CD14-positive monocyte (primary cell): ENCODE measurements at regions not wholly inside any gene's neighbourhood (a gene's known extent, or its start where the extent isn't known, plus 50 kb on each side); places are given as distances from the start of the nearest gene placed in this dataset.

ENCODE experiments used
- DNase-seq, 3 donors: peaks; one replicate each; pipeline ENCODE4 v3.0.0-alpha.2; 2011 to 2022
- H2AFZ ChIP-seq: 2 replicates; pipeline ENCODE4 v1.6.0; 2012; ENCODE audit warnings: mild to moderate bottlenecking, low read depth, low read length, inconsistent platforms; ENCODE audit not compliant: insufficient read depth, poor library complexity, severe bottlenecking
- H3K27ac ChIP-seq, 2 donors: 1 replicate in 1 of 2; 2 replicates in 1 of 2; pipeline ENCODE4 v1.5.1; 2012 to 2013; ENCODE audit warnings: low read length in 2 of 2, control low read depth in 1 of 2, inconsistent platforms in 1 of 2, low read depth in 1 of 2, mild to moderate bottlenecking in 1 of 2
- H3K27me3 ChIP-seq, 2 donors: one replicate each; pipeline versions ENCODE4 v1.6.0 to v1.6.1; 2011 to 2013; ENCODE audit warnings: low read length in 2 of 2; ENCODE audit not compliant: control insufficient read depth in 2 of 2, insufficient read depth in 2 of 2
- H3K36me3 ChIP-seq, 2 donors: replicated peaks in 1 of 2; 1 replicate in 1 of 2; 2 replicates in 1 of 2; pipeline versions ENCODE4 v1.5.1 to v1.6.1; 2012 to 2013; ENCODE audit warnings: low read length in 2 of 2, control low read depth in 1 of 2, inconsistent platforms in 1 of 2, mild to moderate bottlenecking in 1 of 2; ENCODE audit not compliant: insufficient read depth in 2 of 2, control insufficient read depth in 1 of 2
- H3K4me1 ChIP-seq, 2 donors: 1 replicate in 1 of 2; 2 replicates in 1 of 2; pipeline versions ENCODE4 v1.5.1 to v1.6.1; 2012 to 2013; ENCODE audit warnings: low read length in 2 of 2, control low read depth in 1 of 2, inconsistent platforms in 1 of 2, mild to moderate bottlenecking in 1 of 2, moderate library complexity in 1 of 2; ENCODE audit not compliant: insufficient read depth in 2 of 2, control insufficient read depth in 1 of 2
- H3K4me2 ChIP-seq: replicated peaks from 2 replicates; pipeline ENCODE3; 2012; ENCODE audit warnings: low read length, moderate library complexity, mild to moderate bottlenecking; ENCODE audit not compliant: poor library complexity, severe bottlenecking; ENCODE audit errors: extremely low read depth
- H3K4me3 ChIP-seq, 3 experiments: fragments of 200-600 bp in 1 of 3; sonication (generic) in 1 of 3; replicated peaks in 1 of 3; 1 replicate in 2 of 3; 2 replicates in 1 of 3; pipeline ENCODE4 v1.5.1; 2011 to 2013; ENCODE audit warnings: low read length in 3 of 3, mild to moderate bottlenecking in 3 of 3, control low read depth in 2 of 3, low read depth in 2 of 3, inconsistent platforms in 1 of 3, moderate library complexity in 1 of 3
- H3K79me2 ChIP-seq: 2 replicates; pipeline ENCODE4 v1.6.0; 2012; ENCODE audit warnings: mild to moderate bottlenecking, control low read depth, inconsistent platforms, low read length, moderate library complexity; ENCODE audit not compliant: insufficient read depth
- H3K9ac ChIP-seq: 2 replicates; pipeline ENCODE4 v1.6.0; 2017; ENCODE audit warnings: low read length, mild to moderate bottlenecking; ENCODE audit not compliant: insufficient read depth, poor library complexity, severe bottlenecking
- H3K9me3 ChIP-seq, 2 donors: replicated peaks in 1 of 2; 1 replicate in 1 of 2; 2 replicates in 1 of 2; pipeline versions ENCODE4 v1.5.1 to v1.6.1; 2012 to 2013; ENCODE audit warnings: low read length in 2 of 2, control low read depth in 1 of 2; ENCODE audit not compliant: control insufficient read depth in 1 of 2, insufficient read depth in 1 of 2
- H4K20me1 ChIP-seq: 2 replicates; pipeline ENCODE4 v1.6.0; 2012; ENCODE audit warnings: mild to moderate bottlenecking, low read length, control low read depth, moderate library complexity; ENCODE audit not compliant: insufficient read depth
- H3K27ac Mint-ChIP-seq, 7 donors: one replicate each; pipeline ENCODE4 v1.8.0; 2020; ENCODE audit warnings: mild to moderate bottlenecking in 7 of 7, mixed read lengths in 7 of 7, moderate library complexity in 6 of 7, inconsistent platforms in 2 of 7
- H3K27me3 Mint-ChIP-seq, 3 donors: one replicate each; pipeline ENCODE4 v1.8.0; 2021 to 2022; ENCODE audit warnings: low read depth in 3 of 3, mild to moderate bottlenecking in 3 of 3, mixed read lengths in 3 of 3, moderate library complexity in 3 of 3, inconsistent platforms in 1 of 3
- H3K36me3 Mint-ChIP-seq, 2 donors: one replicate each; pipeline ENCODE4 v1.8.0; 2020; ENCODE audit warnings: mixed read lengths in 2 of 2, inconsistent platforms in 1 of 2, mild to moderate bottlenecking in 1 of 2
- H3K4me1 Mint-ChIP-seq: one replicate; pipeline ENCODE4 v1.8.0; 2020; ENCODE audit warnings: mild to moderate bottlenecking, mixed read lengths
- H3K4me3 Mint-ChIP-seq, 2 donors: one replicate each; pipeline ENCODE4 v1.8.0; 2020; ENCODE audit warnings: mild to moderate bottlenecking in 2 of 2, mixed read lengths in 2 of 2, moderate library complexity in 1 of 2
- H3K9me3 Mint-ChIP-seq, 7 donors: one replicate each; pipeline ENCODE4 v1.8.0; 2020 to 2022; ENCODE audit warnings: mixed read lengths in 7 of 7, mild to moderate bottlenecking in 6 of 7, moderate library complexity in 6 of 7, inconsistent platforms in 2 of 7
- WGBS: methylation state at CpG from one replicate; pipeline ENCODE4 v1.1.5; 2013; ENCODE audit warnings: missing lambda C conversion rate; ENCODE audit not compliant: insufficient coverage; 5-methylcytosine and 5-hydroxymethylcytosine counted together
- intact Hi-C, 2 donors: fragments of 100-400 bp; cut with micrococcal nuclease; formaldehyde crosslinking; loops; one replicate each; pipeline versions ENCODE4 v1.15.0 to v1.15.1; 2023
- TF ChIP-seq, protein P1 (sequence below): fragments of 200-600 bp; IDR thresholded peaks from one replicate; pipeline ENCODE4 v1.8.0; 2022; ENCODE audit warnings: antibody characterized with exemption, mild to moderate bottlenecking

DNA sequence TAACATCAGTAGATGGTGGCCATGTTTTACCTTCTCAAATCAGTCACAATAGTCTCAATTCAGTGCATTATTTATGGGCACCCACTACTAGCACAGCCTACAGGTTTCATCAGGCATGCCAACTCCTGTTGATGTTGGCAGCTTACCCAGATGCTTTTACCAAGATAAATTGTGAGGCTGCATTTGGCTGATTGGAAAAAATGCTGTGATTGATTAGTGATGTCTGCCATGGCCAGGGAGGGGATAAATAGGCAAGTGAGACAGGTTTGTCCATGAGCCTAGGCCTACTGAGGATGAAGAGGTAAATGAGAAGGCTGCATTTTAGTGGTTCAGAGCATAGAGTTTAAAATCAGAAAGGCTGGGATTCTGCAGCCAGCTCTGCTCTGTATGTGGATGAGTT is 227.1 kb downstream of the NFATC2 start:
- H3K9me3 ChIP-seq, result peaks cover 0 to 2% of the 10 kb centered on the region in 2 donors
- intact Hi-C loops, result no loop called here
- no peak overlapping the region for H3K27ac ChIP-seq
- H3K27me3 Mint-ChIP-seq, result peaks cover 3 to 6% (median 5%) of the 10 kb centered on the region in 3 donors
- no peak overlapping the region for H3K4me3 Mint-ChIP-seq
- H3K27me3 ChIP-seq, result no peaks in the 10 kb centered on the region
- no peaks in the 10 kb centered on the region for H3K4me1 ChIP-seq
- no peak overlapping the region for H2AFZ ChIP-seq
- peaks cover 0 to 5% (median 1%) of the 10 kb centered on the region in 7 donors for H3K9me3 Mint-ChIP-seq
- H3K4me2 ChIP-seq, result no peak overlapping the region
- no peak for DNase-seq
- no peaks in the 10 kb centered on the region for H4K20me1 ChIP-seq
- TF ChIP-seq, protein P1, sequence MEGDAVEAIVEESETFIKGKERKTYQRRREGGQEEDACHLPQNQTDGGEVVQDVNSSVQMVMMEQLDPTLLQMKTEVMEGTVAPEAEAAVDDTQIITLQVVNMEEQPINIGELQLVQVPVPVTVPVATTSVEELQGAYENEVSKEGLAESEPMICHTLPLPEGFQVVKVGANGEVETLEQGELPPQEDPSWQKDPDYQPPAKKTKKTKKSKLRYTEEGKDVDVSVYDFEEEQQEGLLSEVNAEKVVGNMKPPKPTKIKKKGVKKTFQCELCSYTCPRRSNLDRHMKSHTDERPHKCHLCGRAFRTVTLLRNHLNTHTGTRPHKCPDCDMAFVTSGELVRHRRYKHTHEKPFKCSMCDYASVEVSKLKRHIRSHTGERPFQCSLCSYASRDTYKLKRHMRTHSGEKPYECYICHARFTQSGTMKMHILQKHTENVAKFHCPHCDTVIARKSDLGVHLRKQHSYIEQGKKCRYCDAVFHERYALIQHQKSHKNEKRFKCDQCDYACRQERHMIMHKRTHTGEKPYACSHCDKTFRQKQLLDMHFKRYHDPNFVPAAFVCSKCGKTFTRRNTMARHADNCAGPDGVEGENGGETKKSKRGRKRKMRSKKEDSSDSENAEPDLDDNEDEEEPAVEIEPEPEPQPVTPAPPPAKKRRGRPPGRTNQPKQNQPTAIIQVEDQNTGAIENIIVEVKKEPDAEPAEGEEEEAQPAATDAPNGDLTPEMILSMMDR, result no peak
- H3K36me3 Mint-ChIP-seq, result no peaks in the 10 kb centered on the region
- no peaks in the 10 kb centered on the region for H3K79me2 ChIP-seq
- no peaks in the 10 kb centered on the region for H3K36me3 ChIP-seq
- no peak overlapping the region for H3K27ac Mint-ChIP-seq
- no peak overlapping the region for H3K4me3 ChIP-seq
- H3K9ac ChIP-seq, result no peak overlapping the region
- H3K4me1 Mint-ChIP-seq, result peaks cover 7% of the 10 kb centered on the region

DNA sequence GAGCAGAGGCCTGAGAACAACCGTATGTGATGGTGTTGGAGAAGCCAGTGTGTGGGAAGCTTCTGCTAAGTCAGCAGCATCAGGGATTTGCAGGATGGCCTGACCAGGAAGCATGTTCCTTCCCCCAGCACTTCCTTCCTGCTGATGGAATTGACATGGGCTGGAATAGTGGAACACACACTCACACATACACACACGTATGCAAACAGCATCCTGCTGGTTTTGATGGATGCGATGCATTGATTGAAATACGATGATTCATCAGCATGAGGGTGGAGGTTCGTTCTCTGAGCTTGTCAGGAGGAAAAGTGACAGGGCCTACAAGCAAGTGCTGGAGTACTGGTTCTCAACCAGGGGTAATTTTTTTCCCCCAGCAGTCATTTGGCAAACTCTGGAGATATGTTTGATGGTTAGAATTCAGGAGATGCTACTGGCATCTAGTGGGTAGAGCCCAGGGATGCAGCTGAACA is 229.1 kb downstream of the NFATC2 start:
- Mint-ChIP-seq H3K4me3 (no peak overlapping the region), H3K36me3 (no peaks in the 10 kb centered on the region), H3K9me3 (peaks cover 0 to 5% (median 1%) of the 10 kb centered on the region in 7 donors), H3K27me3 (peaks cover 3 to 11% (median 7%) of the 10 kb centered on the region in 3 donors), H3K27ac (no peak overlapping the region), H3K4me1 (peaks cover 7% of the 10 kb centered on the region)
- no peak overlapping the region for H3K4me2 ChIP-seq
- H3K4me1 ChIP-seq, result no peaks in the 10 kb centered on the region
- H3K4me3 ChIP-seq, result no peak overlapping the region
- no peaks in the 10 kb centered on the region for H3K36me3 ChIP-seq
- H3K79me2 ChIP-seq, result no peaks in the 10 kb centered on the region
- no peaks in the 10 kb centered on the region for H4K20me1 ChIP-seq
- H3K27me3 ChIP-seq, result no peaks in the 10 kb centered on the region
- no peak overlapping the region for H2AFZ ChIP-seq
- intact Hi-C loops, result no loop called here
- peaks cover 0 to 2% of the 10 kb centered on the region in 2 donors for H3K9me3 ChIP-seq
- H3K27ac ChIP-seq, result no peak overlapping the region
- 75% methylated on average over 3 of the region's 5 CpGs for WGBS
- no peak overlapping the region for H3K9ac ChIP-seq
- TF ChIP-seq, protein P1, result no peak
- no peak for DNase-seq
